ENCODE measurements at regions not wholly inside any gene's neighbourhood (a gene's known extent, or its start where the extent isn't known, plus 50 kb on each side); places are given as distances from the start of the nearest gene placed in this dataset.

GRCh38 chrX:39893417-39894338, 204.1 kb downstream of the BCOR start:
- TF ChIP-seq, protein P1, sequence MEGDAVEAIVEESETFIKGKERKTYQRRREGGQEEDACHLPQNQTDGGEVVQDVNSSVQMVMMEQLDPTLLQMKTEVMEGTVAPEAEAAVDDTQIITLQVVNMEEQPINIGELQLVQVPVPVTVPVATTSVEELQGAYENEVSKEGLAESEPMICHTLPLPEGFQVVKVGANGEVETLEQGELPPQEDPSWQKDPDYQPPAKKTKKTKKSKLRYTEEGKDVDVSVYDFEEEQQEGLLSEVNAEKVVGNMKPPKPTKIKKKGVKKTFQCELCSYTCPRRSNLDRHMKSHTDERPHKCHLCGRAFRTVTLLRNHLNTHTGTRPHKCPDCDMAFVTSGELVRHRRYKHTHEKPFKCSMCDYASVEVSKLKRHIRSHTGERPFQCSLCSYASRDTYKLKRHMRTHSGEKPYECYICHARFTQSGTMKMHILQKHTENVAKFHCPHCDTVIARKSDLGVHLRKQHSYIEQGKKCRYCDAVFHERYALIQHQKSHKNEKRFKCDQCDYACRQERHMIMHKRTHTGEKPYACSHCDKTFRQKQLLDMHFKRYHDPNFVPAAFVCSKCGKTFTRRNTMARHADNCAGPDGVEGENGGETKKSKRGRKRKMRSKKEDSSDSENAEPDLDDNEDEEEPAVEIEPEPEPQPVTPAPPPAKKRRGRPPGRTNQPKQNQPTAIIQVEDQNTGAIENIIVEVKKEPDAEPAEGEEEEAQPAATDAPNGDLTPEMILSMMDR (conservative IDR thresholded peaks at IDR 0.05; ENCODE audit: low read depth, low read length) = no peak
- TF ChIP-seq EZH2 (IDR thresholded peaks at IDR 0.05; ENCODE audit: low read length, unreplicated experiment) = no peak
